GM23338 (cell line): ENCODE measurements at regions not wholly inside any gene's neighbourhood (a gene's known extent, or its start where the extent isn't known, plus 50 kb on each side); places are given as distances from the start of the nearest gene placed in this dataset.

Source experiments
- EZH2 ChIP-seq: fragments of 200-600 bp; sonication (generic); IDR thresholded peaks from one replicate; pipeline ENCODE4 v1.8.0; 2017; ENCODE audit warnings: antibody characterized with exemption, mild to moderate bottlenecking, low read depth; ENCODE audit not compliant: unreplicated experiment
- EZH2phosphoT487 ChIP-seq: fragments of 200-600 bp; sonication (generic); IDR thresholded peaks from one replicate; pipeline ENCODE4 v1.8.1; 2018; ENCODE audit warnings: antibody characterized with exemption; ENCODE audit not compliant: unreplicated experiment
- POLR2AphosphoS5 ChIP-seq: IDR thresholded peaks from 2 replicates; pipeline ENCODE4 v1.6.1; 2016; ENCODE audit warnings: antibody characterized with exemption, low read depth
- TF ChIP-seq, protein P1 (sequence below), 2 experiments: fragments of 200-600 bp in 1 of 2; sonication (generic) in 1 of 2; conservative IDR thresholded peaks; 2 replicates each; pipeline versions ENCODE4 v1.5.1 to v1.6.1; 2016 to 2017; ENCODE audit warnings: antibody characterized with exemption in 2 of 2, low read depth in 2 of 2, mild to moderate bottlenecking in 2 of 2, moderate library complexity in 1 of 2
- TF ChIP-seq, protein P2 (sequence below): IDR thresholded peaks from one replicate; pipeline ENCODE4 v1.6.1; 2018; ENCODE audit warnings: antibody characterized with exemption; ENCODE audit not compliant: unreplicated experiment
- TF ChIP-seq, protein P3 (sequence below): IDR thresholded peaks from 2 replicates; pipeline ENCODE4 v1.6.1; 2016; ENCODE audit warnings: antibody characterized with exemption

DNA sequence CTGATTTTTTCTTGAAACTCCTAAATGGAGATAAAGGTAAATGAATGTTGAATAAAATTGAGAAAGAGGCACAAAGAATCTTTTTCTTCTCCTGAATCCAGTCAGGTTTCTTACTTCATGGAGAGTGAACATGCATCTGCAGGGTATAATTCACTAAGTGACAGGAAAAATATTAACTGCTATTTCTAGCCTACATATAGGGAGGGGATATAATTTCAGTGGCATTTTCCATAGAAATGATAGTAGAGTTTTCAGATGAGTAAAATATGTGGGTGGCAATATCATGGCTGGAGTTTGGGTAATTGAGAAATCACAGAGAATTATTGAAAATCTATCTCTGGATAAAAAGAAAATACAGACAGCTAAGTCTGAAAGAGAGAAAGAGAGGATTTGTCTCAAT, 1227.0 kb upstream of the GJE1 start:
- TF ChIP-seq EZH2 (no peak), POLR2AphosphoS5 (no peak), EZH2phosphoT487 (no peak)
- TF ChIP-seq, protein P1, sequence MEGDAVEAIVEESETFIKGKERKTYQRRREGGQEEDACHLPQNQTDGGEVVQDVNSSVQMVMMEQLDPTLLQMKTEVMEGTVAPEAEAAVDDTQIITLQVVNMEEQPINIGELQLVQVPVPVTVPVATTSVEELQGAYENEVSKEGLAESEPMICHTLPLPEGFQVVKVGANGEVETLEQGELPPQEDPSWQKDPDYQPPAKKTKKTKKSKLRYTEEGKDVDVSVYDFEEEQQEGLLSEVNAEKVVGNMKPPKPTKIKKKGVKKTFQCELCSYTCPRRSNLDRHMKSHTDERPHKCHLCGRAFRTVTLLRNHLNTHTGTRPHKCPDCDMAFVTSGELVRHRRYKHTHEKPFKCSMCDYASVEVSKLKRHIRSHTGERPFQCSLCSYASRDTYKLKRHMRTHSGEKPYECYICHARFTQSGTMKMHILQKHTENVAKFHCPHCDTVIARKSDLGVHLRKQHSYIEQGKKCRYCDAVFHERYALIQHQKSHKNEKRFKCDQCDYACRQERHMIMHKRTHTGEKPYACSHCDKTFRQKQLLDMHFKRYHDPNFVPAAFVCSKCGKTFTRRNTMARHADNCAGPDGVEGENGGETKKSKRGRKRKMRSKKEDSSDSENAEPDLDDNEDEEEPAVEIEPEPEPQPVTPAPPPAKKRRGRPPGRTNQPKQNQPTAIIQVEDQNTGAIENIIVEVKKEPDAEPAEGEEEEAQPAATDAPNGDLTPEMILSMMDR (conservative IDR thresholded peaks at IDR 0.05; ENCODE audit: low read depth in 2 of 2) = no peak
- TF ChIP-seq, protein P2, sequence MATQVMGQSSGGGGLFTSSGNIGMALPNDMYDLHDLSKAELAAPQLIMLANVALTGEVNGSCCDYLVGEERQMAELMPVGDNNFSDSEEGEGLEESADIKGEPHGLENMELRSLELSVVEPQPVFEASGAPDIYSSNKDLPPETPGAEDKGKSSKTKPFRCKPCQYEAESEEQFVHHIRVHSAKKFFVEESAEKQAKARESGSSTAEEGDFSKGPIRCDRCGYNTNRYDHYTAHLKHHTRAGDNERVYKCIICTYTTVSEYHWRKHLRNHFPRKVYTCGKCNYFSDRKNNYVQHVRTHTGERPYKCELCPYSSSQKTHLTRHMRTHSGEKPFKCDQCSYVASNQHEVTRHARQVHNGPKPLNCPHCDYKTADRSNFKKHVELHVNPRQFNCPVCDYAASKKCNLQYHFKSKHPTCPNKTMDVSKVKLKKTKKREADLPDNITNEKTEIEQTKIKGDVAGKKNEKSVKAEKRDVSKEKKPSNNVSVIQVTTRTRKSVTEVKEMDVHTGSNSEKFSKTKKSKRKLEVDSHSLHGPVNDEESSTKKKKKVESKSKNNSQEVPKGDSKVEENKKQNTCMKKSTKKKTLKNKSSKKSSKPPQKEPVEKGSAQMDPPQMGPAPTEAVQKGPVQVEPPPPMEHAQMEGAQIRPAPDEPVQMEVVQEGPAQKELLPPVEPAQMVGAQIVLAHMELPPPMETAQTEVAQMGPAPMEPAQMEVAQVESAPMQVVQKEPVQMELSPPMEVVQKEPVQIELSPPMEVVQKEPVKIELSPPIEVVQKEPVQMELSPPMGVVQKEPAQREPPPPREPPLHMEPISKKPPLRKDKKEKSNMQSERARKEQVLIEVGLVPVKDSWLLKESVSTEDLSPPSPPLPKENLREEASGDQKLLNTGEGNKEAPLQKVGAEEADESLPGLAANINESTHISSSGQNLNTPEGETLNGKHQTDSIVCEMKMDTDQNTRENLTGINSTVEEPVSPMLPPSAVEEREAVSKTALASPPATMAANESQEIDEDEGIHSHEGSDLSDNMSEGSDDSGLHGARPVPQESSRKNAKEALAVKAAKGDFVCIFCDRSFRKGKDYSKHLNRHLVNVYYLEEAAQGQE = no peak
- TF ChIP-seq, protein P3, sequence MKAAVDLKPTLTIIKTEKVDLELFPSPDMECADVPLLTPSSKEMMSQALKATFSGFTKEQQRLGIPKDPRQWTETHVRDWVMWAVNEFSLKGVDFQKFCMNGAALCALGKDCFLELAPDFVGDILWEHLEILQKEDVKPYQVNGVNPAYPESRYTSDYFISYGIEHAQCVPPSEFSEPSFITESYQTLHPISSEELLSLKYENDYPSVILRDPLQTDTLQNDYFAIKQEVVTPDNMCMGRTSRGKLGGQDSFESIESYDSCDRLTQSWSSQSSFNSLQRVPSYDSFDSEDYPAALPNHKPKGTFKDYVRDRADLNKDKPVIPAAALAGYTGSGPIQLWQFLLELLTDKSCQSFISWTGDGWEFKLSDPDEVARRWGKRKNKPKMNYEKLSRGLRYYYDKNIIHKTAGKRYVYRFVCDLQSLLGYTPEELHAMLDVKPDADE = no peak
